ENCODE measurements at regions not wholly inside any gene's neighbourhood (a gene's known extent, or its start where the extent isn't known, plus 50 kb on each side); places are given as distances from the start of the nearest gene placed in this dataset.

DNA sequence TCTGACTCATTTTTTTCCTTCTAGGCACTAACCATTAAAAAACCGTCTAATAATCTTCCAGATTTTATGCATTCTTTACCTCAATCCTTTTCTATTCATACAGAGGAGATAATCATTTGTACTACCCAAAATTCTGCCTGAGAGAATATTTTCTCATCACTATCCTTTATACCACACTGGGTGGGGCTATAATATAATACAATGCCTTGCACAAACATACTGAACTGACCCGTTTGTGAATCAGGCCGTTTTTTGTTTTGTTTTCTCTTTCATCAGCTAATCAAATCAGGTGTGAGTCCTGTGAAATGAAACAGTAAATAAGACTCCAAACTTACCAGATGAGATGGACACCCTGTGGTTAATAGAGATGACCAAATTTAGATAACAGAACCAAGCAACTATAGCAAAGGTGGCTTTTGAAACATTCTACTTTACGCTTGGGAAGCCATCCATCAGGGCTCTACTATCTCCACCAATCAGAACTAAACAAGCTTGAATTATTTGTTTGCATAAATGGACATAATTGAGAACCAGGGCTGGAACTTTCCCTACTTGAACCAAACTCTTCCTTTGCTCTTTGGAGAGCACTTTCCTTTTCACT, 573.0 kb downstream of the GABRG1 start:
- H3K4me3 ChIP-seq (ENCODE audit: low read depth, low read length): no peak overlapping the region
- no peak for DNase-seq (ENCODE audit: low read depth)
- TF ChIP-seq, protein P1, sequence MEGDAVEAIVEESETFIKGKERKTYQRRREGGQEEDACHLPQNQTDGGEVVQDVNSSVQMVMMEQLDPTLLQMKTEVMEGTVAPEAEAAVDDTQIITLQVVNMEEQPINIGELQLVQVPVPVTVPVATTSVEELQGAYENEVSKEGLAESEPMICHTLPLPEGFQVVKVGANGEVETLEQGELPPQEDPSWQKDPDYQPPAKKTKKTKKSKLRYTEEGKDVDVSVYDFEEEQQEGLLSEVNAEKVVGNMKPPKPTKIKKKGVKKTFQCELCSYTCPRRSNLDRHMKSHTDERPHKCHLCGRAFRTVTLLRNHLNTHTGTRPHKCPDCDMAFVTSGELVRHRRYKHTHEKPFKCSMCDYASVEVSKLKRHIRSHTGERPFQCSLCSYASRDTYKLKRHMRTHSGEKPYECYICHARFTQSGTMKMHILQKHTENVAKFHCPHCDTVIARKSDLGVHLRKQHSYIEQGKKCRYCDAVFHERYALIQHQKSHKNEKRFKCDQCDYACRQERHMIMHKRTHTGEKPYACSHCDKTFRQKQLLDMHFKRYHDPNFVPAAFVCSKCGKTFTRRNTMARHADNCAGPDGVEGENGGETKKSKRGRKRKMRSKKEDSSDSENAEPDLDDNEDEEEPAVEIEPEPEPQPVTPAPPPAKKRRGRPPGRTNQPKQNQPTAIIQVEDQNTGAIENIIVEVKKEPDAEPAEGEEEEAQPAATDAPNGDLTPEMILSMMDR (IDR thresholded peaks at IDR 0.05; ENCODE audit: insufficient read depth, low read depth, low read length): no peak

DNA sequence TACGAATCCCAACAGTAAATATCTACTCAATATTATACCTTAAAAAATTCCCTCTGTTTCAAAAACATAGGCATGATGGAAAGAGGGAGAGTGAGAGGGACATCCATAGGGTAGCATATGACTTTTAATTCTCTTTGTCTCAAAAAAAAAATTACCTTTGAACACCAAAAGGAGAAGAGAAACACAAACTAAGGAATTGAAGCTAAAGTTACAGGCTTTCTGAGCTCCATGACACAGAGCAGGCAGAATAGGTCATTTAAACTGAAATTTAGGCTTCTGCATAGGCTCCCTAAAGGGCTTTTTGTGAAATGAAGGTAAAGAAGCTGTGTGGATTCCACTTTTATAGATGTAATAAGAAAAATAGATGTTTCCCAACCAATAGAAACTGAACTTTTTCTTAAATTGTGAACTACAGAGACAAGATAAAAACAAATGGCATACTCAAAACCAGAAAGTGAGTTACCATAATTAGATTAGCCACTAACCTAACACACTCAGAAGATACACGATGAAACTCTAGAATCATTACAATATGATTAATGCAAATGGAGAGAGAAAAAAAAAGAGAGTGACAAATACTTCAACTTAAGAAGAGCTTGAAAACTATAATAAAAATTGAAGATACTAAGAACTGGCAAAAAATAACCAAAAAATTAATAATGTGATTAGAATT, 584.6 kb downstream of the GABRG1 start:
- no peak overlapping the region for H3K4me3 ChIP-seq (ENCODE audit: low read depth, low read length)
- TF ChIP-seq, protein P1 (IDR thresholded peaks at IDR 0.05; ENCODE audit: insufficient read depth, low read depth, low read length): no peak
- DNase-seq (ENCODE audit: low read depth): no peak

DNA sequence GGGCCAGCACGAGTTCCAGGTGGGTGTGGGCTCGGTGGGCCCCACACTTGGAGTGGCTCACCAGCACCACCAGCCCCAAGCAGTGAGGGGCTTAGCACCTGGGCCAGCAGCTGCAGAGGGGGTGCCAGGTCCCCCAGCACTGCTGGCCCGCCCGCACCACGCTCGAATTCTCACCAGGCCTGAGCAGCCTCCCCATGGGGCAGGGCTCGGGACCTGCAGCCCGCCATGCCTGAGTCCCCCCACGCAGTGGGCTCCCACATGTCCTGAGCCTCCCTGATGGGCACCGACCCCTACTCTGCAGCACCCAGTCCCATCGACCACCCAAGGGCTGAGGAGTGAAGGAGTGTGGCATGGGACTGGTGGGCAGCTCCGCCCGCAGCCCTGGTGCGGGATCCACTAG, 593.4 kb downstream of the GABRG1 start:
- DNase-seq (ENCODE audit: low read depth): no peak
- no peak overlapping the region for H3K4me3 ChIP-seq (ENCODE audit: low read depth, low read length)
- TF ChIP-seq, protein P1 (IDR thresholded peaks at IDR 0.05; ENCODE audit: insufficient read depth, low read depth, low read length): no peak

DNA sequence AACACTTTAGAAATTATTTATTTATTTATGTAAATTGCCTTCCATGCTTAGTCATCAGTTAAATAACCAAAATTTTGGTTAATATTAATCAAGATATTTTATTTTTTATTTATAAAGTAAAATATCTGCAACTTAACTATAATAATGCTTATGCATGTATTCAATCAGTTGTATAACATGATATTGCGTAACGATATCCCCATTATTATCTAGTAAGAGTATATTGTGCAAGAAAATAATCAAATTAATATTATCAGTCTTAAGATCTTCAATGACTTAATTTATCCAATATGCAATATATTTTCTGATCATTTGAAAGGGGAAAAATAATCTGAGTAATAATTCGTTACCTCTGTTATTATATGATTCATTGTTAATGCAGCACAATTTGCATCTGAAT, 596.7 kb downstream of the GABRG1 start:
- TF ChIP-seq, protein P1 (IDR thresholded peaks at IDR 0.05; ENCODE audit: insufficient read depth, low read depth, low read length): no peak
- H3K4me3 ChIP-seq (ENCODE audit: low read depth, low read length): no peak overlapping the region
- no peak for DNase-seq (ENCODE audit: low read depth)

DNA sequence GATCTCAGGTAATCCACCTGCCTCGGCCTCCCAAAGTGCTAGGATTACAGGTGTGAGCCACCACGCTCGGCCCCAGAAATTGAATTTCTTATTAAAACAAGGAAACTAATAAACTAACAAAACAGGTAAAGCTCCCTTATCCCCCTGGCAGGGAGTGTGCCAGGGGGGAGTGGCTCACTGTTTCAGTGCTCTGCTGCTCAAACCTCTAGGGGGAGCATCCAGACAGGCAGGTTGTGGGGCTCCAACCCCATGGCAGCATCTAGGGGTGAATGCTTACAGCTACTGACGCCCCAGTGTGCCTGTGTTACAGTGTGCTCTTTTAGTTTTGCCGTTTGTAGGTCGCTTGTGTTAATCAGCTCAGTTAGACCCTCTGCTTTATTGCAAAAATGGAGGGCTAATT, 605.0 kb downstream of the GABRG1 start:
- no peak for DNase-seq (ENCODE audit: low read depth)
- H3K4me3 ChIP-seq (ENCODE audit: low read depth, low read length): no peak overlapping the region
- TF ChIP-seq, protein P1 (IDR thresholded peaks at IDR 0.05; ENCODE audit: insufficient read depth, low read depth, low read length): no peak

DNA sequence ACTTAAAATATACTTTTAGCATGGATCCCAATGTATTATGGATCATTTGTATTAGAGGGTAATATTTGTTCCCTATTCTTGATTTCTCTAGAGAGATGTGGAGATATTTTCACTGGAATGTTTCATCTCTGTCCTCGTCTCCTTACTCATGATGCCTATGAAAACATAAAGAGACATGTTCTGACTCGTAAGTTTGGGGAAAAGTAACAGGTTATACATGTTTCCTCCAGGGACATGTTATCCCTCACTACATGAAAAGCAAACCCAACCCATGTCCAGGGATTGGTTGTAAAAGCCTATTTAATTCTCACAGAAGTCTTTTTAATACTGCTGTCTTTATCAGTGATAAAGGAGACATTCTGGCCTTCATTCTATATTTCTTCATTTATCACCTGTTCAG, 621.4 kb downstream of the GABRG1 start:
- TF ChIP-seq, protein P1 (IDR thresholded peaks at IDR 0.05; ENCODE audit: insufficient read depth, low read depth, low read length): no peak
- no peak for DNase-seq (ENCODE audit: low read depth)
- H3K4me3 ChIP-seq (ENCODE audit: low read depth, low read length): no peak overlapping the region

DNA sequence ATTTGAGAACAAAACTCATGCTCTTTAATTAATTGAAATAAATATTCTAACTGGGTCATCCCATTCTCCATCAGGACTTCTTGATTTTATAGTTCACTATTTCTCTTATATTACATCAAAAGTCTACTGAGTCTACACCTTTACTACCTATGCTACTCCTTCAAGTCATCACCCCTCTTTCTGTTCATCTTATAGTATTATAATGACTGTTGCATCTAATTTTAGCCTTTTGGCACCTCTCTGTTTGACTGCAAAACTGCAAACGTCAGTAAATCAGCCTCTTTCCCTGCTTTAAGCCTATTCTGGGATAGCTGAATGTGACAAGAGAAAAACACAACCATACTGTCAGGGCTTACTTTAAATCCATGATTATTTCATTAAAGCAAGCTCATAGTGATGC, 639.1 kb downstream of the GABRG1 start:
- TF ChIP-seq, protein P1 (IDR thresholded peaks at IDR 0.05; ENCODE audit: insufficient read depth, low read depth, low read length): no peak
- DNase-seq (ENCODE audit: low read depth): no peak
- no peak overlapping the region for H3K4me3 ChIP-seq (ENCODE audit: low read depth, low read length)

Data from fibroblast of villous mesenchyme (primary cell).